ENCODE measurements at regions not wholly inside any gene's neighbourhood (a gene's known extent, or its start where the extent isn't known, plus 50 kb on each side); places are given as distances from the start of the nearest gene placed in this dataset.

DNA sequence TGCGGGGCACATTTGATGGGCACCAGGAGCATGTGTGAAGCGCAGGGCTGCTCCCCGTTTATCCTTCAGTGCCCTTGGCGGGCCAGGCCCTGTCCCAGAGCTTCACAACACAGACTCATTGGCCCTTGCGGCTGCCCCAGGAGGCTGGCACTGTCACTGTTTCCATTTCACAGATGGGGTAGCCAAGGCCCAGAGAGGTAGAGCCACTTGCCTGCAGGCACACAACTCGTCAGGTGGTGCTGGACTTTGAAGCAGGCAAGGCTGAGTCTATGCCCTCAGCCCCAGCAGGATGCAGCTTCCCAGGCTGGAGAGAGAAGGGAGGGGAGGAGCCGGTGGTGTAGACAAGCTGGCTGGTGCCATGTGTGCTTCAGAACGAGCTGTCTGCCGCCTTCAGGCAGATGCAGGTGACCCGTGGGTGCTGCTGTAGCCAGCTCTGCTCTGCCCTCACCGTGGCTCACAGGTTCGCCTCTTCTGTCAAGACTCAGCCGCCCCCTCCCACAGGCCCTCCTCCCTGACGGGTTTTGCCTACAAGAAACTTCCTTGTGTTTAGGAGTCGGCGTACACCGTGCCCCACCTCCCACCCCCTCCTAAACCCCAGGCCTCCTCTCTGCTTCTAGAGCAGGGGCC is 232.3 kb upstream of the CIBAR2 start:
- TF ChIP-seq TAF1 (IDR thresholded peaks at IDR 0.05; ENCODE audit: low read depth, low read length) (no peak), POLR2AphosphoS5 (IDR thresholded peaks at IDR 0.05; ENCODE audit: low read depth, low read length) (no peak), POLR2A (IDR thresholded peaks at IDR 0.05; ENCODE audit: low read depth, low read length) (no peak), SPI1 (IDR thresholded peaks at IDR 0.05; ENCODE audit: low read depth, low read length) (no peak)

Data from GM12891 (cell line).